IPS-11a (cell line): ENCODE measurements at regions not wholly inside any gene's neighbourhood (a gene's known extent, or its start where the extent isn't known, plus 50 kb on each side); places are given as distances from the start of the nearest gene placed in this dataset.
"Not testable (repeated sequence)": the region's sequence is repeated elsewhere in the genome, so short reads cannot be mapped to it uniquely, and the experiment has no call there.

Experiments used
- H3K4me3 ChIP-seq: one replicate; pipeline ENCODE4 v1.5.1; 2013; ENCODE audit warnings: low read depth, low read length, control low read depth

- H3K4me3 ChIP-seq, result no peak overlapping the region
These were observed 316.3 kb upstream of the MEF2C start for GRCh38 chr5:89199306-89199705.

- H3K4me3 ChIP-seq, result no peak overlapping the region
These were observed 308.4 kb upstream of the MEF2C start for GRCh38 chr5:89191374-89191773.

DNA sequence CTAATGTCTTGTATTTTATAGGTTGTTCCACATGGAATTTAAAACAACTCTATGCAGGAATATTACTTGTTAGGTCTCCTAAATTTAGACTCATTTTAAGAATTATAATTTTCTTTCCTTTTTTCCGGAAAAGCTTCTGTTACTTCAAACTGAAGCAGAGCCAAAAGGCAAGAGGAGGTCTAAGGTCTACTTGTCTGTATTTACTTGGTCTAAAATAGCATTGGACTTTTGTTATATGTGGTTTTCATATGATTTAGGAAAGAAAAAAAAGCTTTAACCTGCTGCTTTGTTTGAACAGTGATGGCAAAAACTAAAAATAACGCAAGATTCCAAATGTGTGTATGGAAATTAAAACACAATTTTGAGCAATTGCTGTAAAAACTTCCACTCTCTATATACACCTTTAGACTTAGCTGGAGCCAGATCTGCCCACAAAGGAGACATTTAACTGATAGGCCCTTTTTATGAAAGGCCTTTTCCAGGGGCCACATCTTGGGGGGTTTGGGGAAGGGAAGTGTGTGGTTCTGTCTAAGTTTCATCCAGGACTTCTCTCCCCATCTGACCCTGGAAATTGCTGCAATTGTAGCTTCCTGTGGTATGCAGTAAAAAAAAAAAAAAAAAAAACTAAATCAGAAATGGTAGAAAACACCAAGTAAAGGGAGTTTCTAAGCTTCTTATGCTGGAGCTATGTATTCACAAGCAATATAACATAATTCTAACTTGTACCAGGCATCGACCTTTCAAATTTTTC is 307.7 kb upstream of the MEF2C start:
- no peak overlapping the region for H3K4me3 ChIP-seq

- H3K4me3 ChIP-seq, result no peak overlapping the region
These were observed 305.0 kb upstream of the MEF2C start for GRCh38 chr5:89187883-89188465.

DNA sequence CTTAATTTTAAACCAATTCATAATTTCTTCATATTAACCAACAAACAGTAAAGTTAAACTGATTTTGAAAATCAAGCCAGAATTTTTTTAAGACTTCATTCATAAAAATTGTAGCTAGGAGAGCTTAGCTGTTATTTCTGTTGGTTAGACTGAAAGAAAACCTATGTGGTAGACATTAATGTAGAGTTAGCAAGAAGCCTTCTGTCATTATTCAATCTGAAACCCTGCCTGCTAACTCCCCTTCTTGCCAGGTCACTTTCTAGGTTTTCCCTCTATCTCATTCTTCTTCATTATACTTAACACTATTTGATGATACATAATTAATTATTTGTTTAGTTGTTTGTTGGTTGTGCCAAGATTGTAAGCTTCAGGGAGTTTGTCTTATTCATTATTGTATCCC is 304.3 kb upstream of the MEF2C start:
- H3K4me3 ChIP-seq, result no peak overlapping the region

GRCh38 chr5:89181546-89181945 is 298.6 kb upstream of the MEF2C start:
- H3K4me3 ChIP-seq, result no peak overlapping the region

- no peak overlapping the region for H3K4me3 ChIP-seq
These were observed 296.7 kb upstream of the MEF2C start for GRCh38 chr5:89179731-89180130.

GRCh38 chr5:89178541-89178940 is 295.6 kb upstream of the MEF2C start:
- no peak overlapping the region for H3K4me3 ChIP-seq

- H3K4me3 ChIP-seq, result no peak overlapping the region
These were observed 290.5 kb upstream of the MEF2C start for GRCh38 chr5:89173528-89173927.

- H3K4me3 ChIP-seq, result no peak overlapping the region
These were observed 285.8 kb upstream of the MEF2C start for GRCh38 chr5:89168766-89169165.

DNA sequence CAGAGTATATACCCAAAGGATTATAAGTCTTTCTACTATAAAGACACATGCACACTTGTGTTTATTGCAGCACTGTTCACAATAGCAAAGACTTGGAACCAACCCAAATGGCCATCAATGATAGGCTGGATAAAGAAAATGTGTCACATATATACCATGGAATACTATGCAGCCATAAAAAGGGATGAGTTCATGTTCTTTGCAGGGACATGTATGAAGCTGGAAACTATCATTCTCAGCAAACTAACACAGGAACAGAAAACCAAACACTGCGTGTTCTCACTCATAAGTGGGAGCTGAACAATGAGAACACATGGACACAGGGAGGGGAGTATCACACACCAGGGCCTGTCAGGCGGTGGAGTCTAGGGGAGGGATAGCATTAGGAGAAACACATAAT is 281.7 kb upstream of the MEF2C start:
- not testable (repeated sequence) for H3K4me3 ChIP-seq

DNA sequence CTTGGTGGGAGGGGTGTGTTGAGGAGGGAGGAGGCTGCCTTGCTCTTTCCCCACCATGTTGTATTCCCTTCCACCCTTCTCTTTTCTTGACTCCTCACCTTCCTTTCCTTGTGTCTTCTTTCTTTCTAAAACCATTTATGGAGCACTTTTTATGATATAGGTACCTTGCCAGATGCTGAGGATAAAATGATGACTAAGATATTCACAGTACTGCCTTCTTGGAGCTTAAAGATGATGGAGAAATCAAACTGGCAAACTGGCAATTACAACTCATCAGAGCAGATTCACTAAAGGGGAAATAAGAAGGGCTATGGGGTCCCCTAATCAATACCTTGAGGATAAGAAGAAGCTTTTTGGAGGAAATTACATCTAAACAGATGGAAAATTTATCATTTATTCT is 273.2 kb upstream of the MEF2C start:
- H3K4me3 ChIP-seq, result no peak overlapping the region

- no peak overlapping the region for H3K4me3 ChIP-seq
These were observed 264.0 kb upstream of the MEF2C start for GRCh38 chr5:89147031-89147430.

GRCh38 chr5:89137148-89137547 is 254.2 kb upstream of the MEF2C start:
- H3K4me3 ChIP-seq, result no peak overlapping the region

DNA sequence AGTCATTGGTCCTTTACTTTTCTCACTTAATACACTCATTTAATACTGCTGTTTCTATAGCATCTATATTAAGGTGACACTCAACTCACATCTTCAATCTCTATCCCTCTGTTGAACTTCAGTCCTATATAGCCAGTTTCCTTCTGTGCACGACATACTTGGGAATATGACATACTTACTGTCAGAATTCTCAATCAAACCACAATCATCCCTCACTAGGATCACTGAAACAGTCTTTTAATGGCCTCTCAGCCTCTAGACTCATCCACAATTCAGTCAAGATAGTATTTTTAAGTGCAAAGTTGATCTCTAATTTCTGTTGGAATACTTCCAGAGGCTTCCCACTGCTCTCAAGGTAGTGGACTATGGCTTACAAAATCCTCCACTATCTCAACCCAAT is 251.0 kb upstream of the MEF2C start:
- no peak overlapping the region for H3K4me3 ChIP-seq

DNA sequence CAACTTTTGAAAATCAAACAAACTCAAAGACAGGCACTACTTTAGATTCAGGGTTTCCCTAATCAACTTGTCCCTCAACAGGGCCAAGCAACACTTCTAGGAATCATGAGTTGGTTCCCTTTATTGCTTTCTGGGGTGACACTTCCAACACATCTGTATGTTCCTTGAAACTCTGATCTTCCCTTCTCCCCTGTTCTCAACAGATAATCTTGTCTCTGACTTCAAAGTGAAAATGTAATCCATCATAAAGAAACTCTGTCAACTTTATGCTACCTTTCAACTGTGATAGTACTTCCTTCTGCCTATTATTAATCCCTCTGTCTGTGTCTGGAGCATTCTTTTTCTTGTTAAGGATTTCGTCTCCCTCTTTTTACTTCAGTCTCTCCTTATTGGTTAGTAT is 250.1 kb upstream of the MEF2C start:
- no peak overlapping the region for H3K4me3 ChIP-seq

- H3K4me3 ChIP-seq, result no peak overlapping the region
These were observed 247.9 kb upstream of the MEF2C start for GRCh38 chr5:89130851-89131250.

DNA sequence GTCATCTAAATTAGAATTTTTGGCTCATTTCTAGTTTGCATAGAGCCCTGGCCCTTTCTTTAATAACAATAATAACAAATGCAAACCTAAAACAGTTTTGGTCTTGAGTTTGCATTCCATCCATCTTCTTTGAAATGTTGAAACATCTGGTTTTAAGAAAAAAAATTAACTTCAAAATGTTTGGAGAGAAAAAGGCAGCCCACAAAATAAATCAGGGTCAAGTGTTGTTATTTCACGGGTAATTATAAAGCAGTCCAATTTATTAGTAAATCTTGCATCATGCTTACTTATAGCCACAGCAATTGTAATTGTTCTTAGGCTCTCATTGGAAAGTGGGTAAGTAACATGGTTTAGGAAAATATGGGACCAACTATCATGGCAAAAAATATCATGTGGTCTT is 247.0 kb upstream of the MEF2C start:
- H3K4me3 ChIP-seq, result no peak overlapping the region

DNA sequence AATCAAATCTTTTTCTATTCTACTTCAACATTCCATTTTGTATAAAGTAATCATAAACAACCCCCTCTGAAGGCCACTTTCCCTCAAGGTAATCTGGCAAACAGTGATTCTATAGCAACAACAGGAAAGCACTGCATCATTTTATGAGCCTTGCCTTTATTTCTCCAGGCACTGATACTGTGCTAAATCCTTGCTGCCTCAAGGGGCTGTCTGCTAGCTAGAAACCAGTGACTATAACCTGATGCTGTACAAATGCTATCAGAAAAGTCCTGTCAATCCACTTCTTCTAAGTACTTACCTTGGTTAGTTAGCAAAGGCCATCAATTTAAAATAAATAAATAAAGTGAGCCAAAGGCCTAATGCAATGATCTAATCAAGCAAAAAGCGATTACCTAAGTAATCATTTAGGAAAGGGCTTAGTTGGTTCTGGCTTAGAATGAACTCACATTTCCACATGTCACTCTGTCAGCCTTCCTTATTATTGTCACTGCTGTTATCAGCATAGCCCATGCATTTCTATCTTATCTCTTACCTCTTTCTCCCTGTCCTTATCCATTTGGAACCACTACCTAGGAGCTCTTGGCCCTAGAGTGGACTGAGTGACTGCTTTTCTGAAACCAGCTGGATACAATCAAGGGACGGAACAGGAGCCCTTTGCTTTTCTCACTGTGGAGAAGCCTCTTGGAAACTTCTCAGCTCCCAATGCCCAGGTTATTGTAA is 246.1 kb upstream of the MEF2C start:
- H3K4me3 ChIP-seq, result no peak overlapping the region

GRCh38 chr5:89128092-89128491 is 245.1 kb upstream of the MEF2C start:
- H3K4me3 ChIP-seq, result no peak overlapping the region

- H3K4me3 ChIP-seq, result no peak overlapping the region
These were observed 244.2 kb upstream of the MEF2C start for GRCh38 chr5:89127191-89127590.

DNA sequence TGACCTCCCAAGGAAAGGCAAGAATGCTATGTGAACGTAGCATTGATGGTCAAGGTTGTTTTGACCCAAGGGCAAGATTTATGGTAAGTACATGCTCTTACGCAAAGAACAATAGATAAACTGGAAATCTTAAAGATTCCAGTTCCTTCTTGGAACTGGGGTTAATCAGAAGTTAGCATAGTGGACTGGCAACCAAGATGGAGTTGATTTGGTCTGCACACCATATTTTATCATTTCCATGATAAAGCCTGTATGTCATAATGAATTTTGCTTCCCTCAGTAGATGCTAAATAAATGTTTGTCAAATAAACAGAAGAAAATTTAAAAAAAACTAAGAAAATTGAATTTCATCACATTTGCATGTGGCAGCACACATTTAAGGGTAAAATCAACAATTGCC is 242.4 kb upstream of the MEF2C start:
- H3K4me3 ChIP-seq, result no peak overlapping the region
